ENCODE measurements at regions not wholly inside any gene's neighbourhood (a gene's known extent, or its start where the extent isn't known, plus 50 kb on each side); places are given as distances from the start of the nearest gene placed in this dataset.

- Histone ChIP-seq H3K4me1 (peaks cover 0 to 30% (median 7%) of the 10 kb centered on the region in 3 donors), H3K36me3 (no peaks in the 10 kb centered on the region), H3K27me3 (no peaks in the 10 kb centered on the region), H3K27ac (peak overlapping the region in 1 of 4 donors; percentile 0), H3K9me3 (no peaks in the 10 kb centered on the region), H3K4me3 (no peak overlapping the region)
- WGBS, 2 donors (ENCODE audit: low coverage in 1 of 2), result 60 to 80% methylated on average over 1 of the region's 1 CpG
- ATAC-seq, result no peak
- TF ChIP-seq EP300 (IDR thresholded peaks at IDR 0.05), result no peak
- TF ChIP-seq POLR2A (IDR thresholded peaks at IDR 0.05), result no peak
- TF ChIP-seq CTCF (IDR thresholded peaks at IDR 0.05), result peak in 1 of 4 experiments; percentile 9
- no peak for TF ChIP-seq POLR2AphosphoS5 (IDR thresholded peaks at IDR 0.05)
Observed at GRCh38 chr14:54174457-54174856, 217.8 kb upstream of the BMP4 start.

- Histone ChIP-seq H3K4me3 (no peak overlapping the region), H3K27ac (no peak overlapping the region), H3K4me1 (peaks cover 0 to 30% (median 7%) of the 10 kb centered on the region in 3 donors), H3K36me3 (no peaks in the 10 kb centered on the region), H3K27me3 (no peaks in the 10 kb centered on the region), H3K9me3 (no peaks in the 10 kb centered on the region)
- WGBS, 2 donors (ENCODE audit: low coverage in 1 of 2), result 8 to 10% methylated on average over 4 of the region's 4 CpGs
- TF ChIP-seq CTCF (IDR thresholded peaks at IDR 0.05), result peak; percentile 80 to 94 (median 86)
- no peak for TF ChIP-seq EP300 (IDR thresholded peaks at IDR 0.05)
- ATAC-seq, result no peak
Observed at GRCh38 chr14:54175298-54175942, 218.8 kb upstream of the BMP4 start.

GRCh38 chr14:54177019-54177418 lies 219.8 kb upstream of the CDKN3 start:
- no peak for ATAC-seq
- no peak for TF ChIP-seq CTCF (IDR thresholded peaks at IDR 0.05)
- TF ChIP-seq POLR2A (IDR thresholded peaks at IDR 0.05), result no peak
- no peak for TF ChIP-seq EP300 (IDR thresholded peaks at IDR 0.05)
- no peak for TF ChIP-seq POLR2AphosphoS5 (IDR thresholded peaks at IDR 0.05)
- Histone ChIP-seq H3K36me3 (no peaks in the 10 kb centered on the region), H3K4me1 (peaks cover 0 to 30% (median 7%) of the 10 kb centered on the region in 3 donors), H3K4me3 (no peak overlapping the region), H3K27me3 (no peaks in the 10 kb centered on the region), H3K9me3 (no peaks in the 10 kb centered on the region), H3K27ac (no peak overlapping the region)
- WGBS, 2 donors (ENCODE audit: low coverage in 1 of 2), result 64 to 95% methylated on average over 3 of the region's 3 CpGs

- Histone ChIP-seq H3K9me3 (no peaks in the 10 kb centered on the region), H3K36me3 (no peaks in the 10 kb centered on the region), H3K4me1 (peaks cover 0 to 36% (median 7%) of the 10 kb centered on the region in 3 donors), H3K27ac (no peak overlapping the region), H3K4me3 (no peak overlapping the region), H3K27me3 (no peaks in the 10 kb centered on the region)
- TF ChIP-seq POLR2A (IDR thresholded peaks at IDR 0.05), result no peak
- TF ChIP-seq POLR2AphosphoS5 (IDR thresholded peaks at IDR 0.05), result no peak
- TF ChIP-seq EP300 (IDR thresholded peaks at IDR 0.05), result no peak
- no peak for TF ChIP-seq CTCF (IDR thresholded peaks at IDR 0.05)
- no peak for ATAC-seq
- WGBS, 2 donors (ENCODE audit: low coverage in 1 of 2), result 42 to 62% methylated on average over 7 to 9 of the region's 9 CpGs
Observed at GRCh38 chr14:54177641-54178621, 218.9 kb upstream of the CDKN3 start.
